Upper lobe of right lung (tissue), 1 donor: ENCODE measurements at regions not wholly inside any gene's neighbourhood (a gene's known extent, or its start where the extent isn't known, plus 50 kb on each side); places are given as distances from the start of the nearest gene placed in this dataset.
A peak's percentile ranks its signal among the peaks of the same experiment; 100 is the strongest.

ENCODE experiments used
- ATAC-seq: fragments of 200-7000 bp; cut with Tn5 transposase; one replicate; pipeline ENCODE4 v1.9.1; 2020; ENCODE audit warnings: mild to moderate bottlenecking, moderate library complexity
- DNase-seq: peaks from one replicate; pipeline ENCODE4 v3.0.0-alpha.2; 2020
- H3K27ac ChIP-seq: fragments of 200-600 bp; one replicate; pipeline ENCODE4 v1.8.0; 2022
- H3K27me3 ChIP-seq: fragments of 200-600 bp; one replicate; pipeline ENCODE4 v1.8.0; 2022; ENCODE audit warnings: mild to moderate bottlenecking
- H3K36me3 ChIP-seq: fragments of 200-600 bp; one replicate; pipeline ENCODE4 v1.8.0; 2022
- H3K4me1 ChIP-seq: fragments of 200-600 bp; one replicate; pipeline ENCODE4 v1.8.0; 2022
- H3K4me3 ChIP-seq: fragments of 200-600 bp; one replicate; pipeline ENCODE4 v1.8.0; 2022; ENCODE audit warnings: mild to moderate bottlenecking
- H3K9me3 ChIP-seq: fragments of 200-600 bp; one replicate; pipeline ENCODE4 v1.8.0; 2022
- intact Hi-C: fragments of 100-400 bp; cut with DNase I; formaldehyde crosslinking; loops from one replicate; pipeline ENCODE4 v1.11.0; 2022
- TF ChIP-seq, protein P1 (sequence below): fragments of 200-600 bp; IDR thresholded peaks from one replicate; pipeline ENCODE4 v1.8.0; 2022; ENCODE audit warnings: antibody characterized with exemption
- donor health status: DM: no; HTN: yes; CAD: no; lungs with severe emphysema.

- DNase-seq: peak; percentile 81
Measured at GRCh38 chr9:129561594-129562281, 59.2 kb downstream of the C9orf50 start.

GRCh38 chr9:129560881-129561306 lies 60.0 kb downstream of the C9orf50 start:
- intact Hi-C loops: no loop called here
- TF ChIP-seq, protein P1, sequence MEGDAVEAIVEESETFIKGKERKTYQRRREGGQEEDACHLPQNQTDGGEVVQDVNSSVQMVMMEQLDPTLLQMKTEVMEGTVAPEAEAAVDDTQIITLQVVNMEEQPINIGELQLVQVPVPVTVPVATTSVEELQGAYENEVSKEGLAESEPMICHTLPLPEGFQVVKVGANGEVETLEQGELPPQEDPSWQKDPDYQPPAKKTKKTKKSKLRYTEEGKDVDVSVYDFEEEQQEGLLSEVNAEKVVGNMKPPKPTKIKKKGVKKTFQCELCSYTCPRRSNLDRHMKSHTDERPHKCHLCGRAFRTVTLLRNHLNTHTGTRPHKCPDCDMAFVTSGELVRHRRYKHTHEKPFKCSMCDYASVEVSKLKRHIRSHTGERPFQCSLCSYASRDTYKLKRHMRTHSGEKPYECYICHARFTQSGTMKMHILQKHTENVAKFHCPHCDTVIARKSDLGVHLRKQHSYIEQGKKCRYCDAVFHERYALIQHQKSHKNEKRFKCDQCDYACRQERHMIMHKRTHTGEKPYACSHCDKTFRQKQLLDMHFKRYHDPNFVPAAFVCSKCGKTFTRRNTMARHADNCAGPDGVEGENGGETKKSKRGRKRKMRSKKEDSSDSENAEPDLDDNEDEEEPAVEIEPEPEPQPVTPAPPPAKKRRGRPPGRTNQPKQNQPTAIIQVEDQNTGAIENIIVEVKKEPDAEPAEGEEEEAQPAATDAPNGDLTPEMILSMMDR: no peak
- no peaks in the 10 kb centered on the region for H3K9me3 ChIP-seq

More at GRCh38 chr9:129561594-129562281, 59.2 kb downstream of the C9orf50 start:
- intact Hi-C loops: no loop called here
- Histone ChIP-seq H3K4me1 (no peaks in the 10 kb centered on the region), H3K9me3 (no peaks in the 10 kb centered on the region), H3K27ac (no peak overlapping the region), H3K36me3 (no peaks in the 10 kb centered on the region), H3K4me3 (no peak overlapping the region), H3K27me3 (no peaks in the 10 kb centered on the region)
- peak; percentile 81 for ATAC-seq
- TF ChIP-seq, protein P1: no peak

DNA sequence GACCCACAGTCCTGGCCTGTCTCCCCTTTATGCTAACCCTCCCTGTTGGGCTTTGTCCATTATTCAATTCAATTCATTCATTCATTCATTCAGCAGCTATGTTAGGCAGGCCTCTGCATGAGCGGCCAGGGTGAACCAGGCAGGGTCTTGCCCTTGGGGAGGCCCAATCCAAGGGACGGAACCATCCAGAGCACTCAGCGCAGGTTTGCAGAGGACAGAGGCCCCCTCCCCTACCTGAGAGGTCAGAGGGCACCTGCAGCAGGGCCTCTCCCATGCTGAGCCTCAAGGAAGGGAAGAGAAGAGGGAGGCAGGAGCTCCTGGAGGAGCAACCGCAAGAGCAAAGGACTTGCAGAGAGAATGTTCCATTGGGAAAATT lies 61.4 kb downstream of the C9orf50 start:
- Histone ChIP-seq H3K4me3 (no peak overlapping the region), H3K9me3 (no peaks in the 10 kb centered on the region), H3K36me3 (no peaks in the 10 kb centered on the region), H3K27me3 (no peaks in the 10 kb centered on the region), H3K4me1 (no peaks in the 10 kb centered on the region), H3K27ac (no peak overlapping the region)
- TF ChIP-seq, protein P1: no peak
- intact Hi-C loops: no loop called here
- ATAC-seq: no peak
- no peak for DNase-seq

More at GRCh38 chr9:129560881-129561306, 60.0 kb downstream of the C9orf50 start:
- H3K4me3 ChIP-seq: no peak overlapping the region
- H3K36me3 ChIP-seq: no peaks in the 10 kb centered on the region
- ATAC-seq: no peak
- no peaks in the 10 kb centered on the region for H3K4me1 ChIP-seq
- H3K27me3 ChIP-seq: no peaks in the 10 kb centered on the region
- H3K27ac ChIP-seq: no peak overlapping the region
- DNase-seq: no peak

- H3K4me1 ChIP-seq: no peaks in the 10 kb centered on the region
- H3K36me3 ChIP-seq: no peaks in the 10 kb centered on the region
- TF ChIP-seq, protein P1: no peak
- ATAC-seq: no peak
- H3K4me3 ChIP-seq: no peak overlapping the region
- H3K27me3 ChIP-seq: no peaks in the 10 kb centered on the region
- intact Hi-C loops: no loop called here
- no peak for DNase-seq
- H3K9me3 ChIP-seq: no peaks in the 10 kb centered on the region
- H3K27ac ChIP-seq: no peak overlapping the region
Measured at GRCh38 chr9:129558551-129559505, 62.1 kb downstream of the C9orf50 start.

GRCh38 chr9:129558063-129558550 lies 62.8 kb downstream of the C9orf50 start:
- Histone ChIP-seq H3K9me3 (no peaks in the 10 kb centered on the region), H3K4me3 (no peak overlapping the region), H3K36me3 (no peaks in the 10 kb centered on the region), H3K27me3 (no peaks in the 10 kb centered on the region), H3K27ac (no peak overlapping the region), H3K4me1 (no peaks in the 10 kb centered on the region)
- no peak for DNase-seq
- ATAC-seq: no peak
- intact Hi-C loops: no loop called here
- TF ChIP-seq, protein P1: no peak
